ENCODE measurements at regions not wholly inside any gene's neighbourhood (a gene's known extent, or its start where the extent isn't known, plus 50 kb on each side); places are given as distances from the start of the nearest gene placed in this dataset.
"Not testable (repeated sequence)": the region's sequence is repeated elsewhere in the genome, so short reads cannot be mapped to it uniquely, and the experiment has no call there.

GRCh38 chr16:8115814-8116213 lies 474.5 kb downstream of the TMEM114 start:
- Histone ChIP-seq H3K9ac (ENCODE audit: low read depth in 1 of 2, low read length in 2 of 2) (no peak overlapping the region), H3K9me3 (ENCODE audit: control insufficient read depth in 2 of 2, low read length in 2 of 2) (no peaks in the 10 kb centered on the region), H3K4me1 (ENCODE audit: control insufficient read depth in 2 of 2, insufficient read depth in 2 of 2, low read length in 2 of 2) (no peaks in the 10 kb centered on the region), H3K27ac (ENCODE audit: low read depth in 2 of 2, low read length in 2 of 2) (no peak overlapping the region), H3K4me3 (ENCODE audit: low read length in 2 of 2) (no peak overlapping the region), H3K27me3 (ENCODE audit: control insufficient read depth in 2 of 2, insufficient read depth in 2 of 2, low read length in 2 of 2) (no peaks in the 10 kb centered on the region), H3K36me3 (ENCODE audit: control insufficient read depth in 2 of 2, insufficient read depth in 2 of 2, low read length in 2 of 2) (no peaks in the 10 kb centered on the region)

- not testable (repeated sequence) for H3K4me1 ChIP-seq (ENCODE audit: control insufficient read depth in 2 of 2, insufficient read depth in 2 of 2, low read length in 2 of 2); H3K4me3 ChIP-seq (ENCODE audit: low read length in 2 of 2); H3K9ac ChIP-seq (ENCODE audit: low read depth in 1 of 2, low read length in 2 of 2); H3K36me3 ChIP-seq (ENCODE audit: control insufficient read depth in 2 of 2, insufficient read depth in 2 of 2, low read length in 2 of 2); H3K9me3 ChIP-seq (ENCODE audit: control insufficient read depth in 2 of 2, low read length in 2 of 2); H3K27ac ChIP-seq (ENCODE audit: low read depth in 2 of 2, low read length in 2 of 2); H3K27me3 ChIP-seq (ENCODE audit: control insufficient read depth in 2 of 2, insufficient read depth in 2 of 2, low read length in 2 of 2)
These were observed 475.4 kb downstream of the TMEM114 start for GRCh38 chr16:8114941-8115340.

- Histone ChIP-seq H3K4me3 (ENCODE audit: low read length in 2 of 2) (no peak overlapping the region), H3K27ac (ENCODE audit: low read depth in 2 of 2, low read length in 2 of 2) (no peak overlapping the region), H3K36me3 (ENCODE audit: control insufficient read depth in 2 of 2, insufficient read depth in 2 of 2, low read length in 2 of 2) (no peaks in the 10 kb centered on the region), H3K27me3 (ENCODE audit: control insufficient read depth in 2 of 2, insufficient read depth in 2 of 2, low read length in 2 of 2) (no peaks in the 10 kb centered on the region), H3K4me1 (ENCODE audit: control insufficient read depth in 2 of 2, insufficient read depth in 2 of 2, low read length in 2 of 2) (no peaks in the 10 kb centered on the region), H3K9ac (ENCODE audit: low read depth in 1 of 2, low read length in 2 of 2) (no peak overlapping the region), H3K9me3 (ENCODE audit: control insufficient read depth in 2 of 2, low read length in 2 of 2) (no peaks in the 10 kb centered on the region)
These were observed 476.5 kb downstream of the TMEM114 start for GRCh38 chr16:8113843-8114242.

- Histone ChIP-seq H3K27me3 (ENCODE audit: control insufficient read depth in 2 of 2, insufficient read depth in 2 of 2, low read length in 2 of 2) (no peaks in the 10 kb centered on the region), H3K4me1 (ENCODE audit: control insufficient read depth in 2 of 2, insufficient read depth in 2 of 2, low read length in 2 of 2) (no peaks in the 10 kb centered on the region), H3K36me3 (ENCODE audit: control insufficient read depth in 2 of 2, insufficient read depth in 2 of 2, low read length in 2 of 2) (no peaks in the 10 kb centered on the region), H3K9ac (ENCODE audit: low read depth in 1 of 2, low read length in 2 of 2) (no peak overlapping the region), H3K27ac (ENCODE audit: low read depth in 2 of 2, low read length in 2 of 2) (no peak overlapping the region), H3K4me3 (ENCODE audit: low read length in 2 of 2) (no peak overlapping the region), H3K9me3 (ENCODE audit: control insufficient read depth in 2 of 2, low read length in 2 of 2) (no peaks in the 10 kb centered on the region)
These were observed 479.5 kb downstream of the TMEM114 start for GRCh38 chr16:8110572-8111514.

GRCh38 chr16:8109510-8110369 lies 480.6 kb downstream of the TMEM114 start:
- Histone ChIP-seq H3K4me3 (ENCODE audit: low read length in 2 of 2) (no peak overlapping the region), H3K36me3 (ENCODE audit: control insufficient read depth in 2 of 2, insufficient read depth in 2 of 2, low read length in 2 of 2) (no peaks in the 10 kb centered on the region), H3K9ac (ENCODE audit: low read depth in 1 of 2, low read length in 2 of 2) (no peak overlapping the region), H3K27ac (ENCODE audit: low read depth in 2 of 2, low read length in 2 of 2) (no peak overlapping the region), H3K9me3 (ENCODE audit: control insufficient read depth in 2 of 2, low read length in 2 of 2) (no peaks in the 10 kb centered on the region), H3K4me1 (ENCODE audit: control insufficient read depth in 2 of 2, insufficient read depth in 2 of 2, low read length in 2 of 2) (no peaks in the 10 kb centered on the region), H3K27me3 (ENCODE audit: control insufficient read depth in 2 of 2, insufficient read depth in 2 of 2, low read length in 2 of 2) (no peaks in the 10 kb centered on the region)

- H3K4me1 ChIP-seq (ENCODE audit: control insufficient read depth in 2 of 2, insufficient read depth in 2 of 2, low read length in 2 of 2): no peaks in the 10 kb centered on the region
- H3K9ac ChIP-seq (ENCODE audit: low read depth in 1 of 2, low read length in 2 of 2): no peak overlapping the region
- no peaks in the 10 kb centered on the region for H3K36me3 ChIP-seq (ENCODE audit: control insufficient read depth in 2 of 2, insufficient read depth in 2 of 2, low read length in 2 of 2)
- H3K9me3 ChIP-seq (ENCODE audit: control insufficient read depth in 2 of 2, low read length in 2 of 2): no peaks in the 10 kb centered on the region
- H3K4me3 ChIP-seq (ENCODE audit: low read length in 2 of 2): no peak overlapping the region
- H3K27ac ChIP-seq (ENCODE audit: low read depth in 2 of 2, low read length in 2 of 2): no peak overlapping the region
- no peaks in the 10 kb centered on the region for H3K27me3 ChIP-seq (ENCODE audit: control insufficient read depth in 2 of 2, insufficient read depth in 2 of 2, low read length in 2 of 2)
These were observed 481.3 kb downstream of the TMEM114 start for GRCh38 chr16:8108991-8109509.

DNA sequence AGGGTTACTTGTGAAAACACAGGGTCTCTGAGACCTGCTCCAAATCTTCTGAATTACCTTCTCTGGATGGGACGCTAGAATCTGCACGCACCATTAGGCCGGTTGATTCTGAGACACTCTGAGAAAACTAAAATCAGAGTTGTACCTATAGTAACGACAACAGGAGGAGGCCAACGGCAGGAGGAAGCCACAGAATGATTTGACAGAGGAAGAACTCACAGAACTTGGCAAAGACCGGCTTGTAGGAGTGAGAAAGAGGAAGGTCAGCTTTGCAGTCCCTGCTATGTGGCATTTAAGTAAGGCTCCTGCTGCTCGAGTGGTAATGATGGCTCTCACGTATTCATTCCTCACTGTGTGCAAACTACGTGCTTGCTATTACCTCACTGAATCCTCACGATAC lies 483.0 kb downstream of the TMEM114 start:
- H3K36me3 ChIP-seq (ENCODE audit: control insufficient read depth in 2 of 2, insufficient read depth in 2 of 2, low read length in 2 of 2): no peaks in the 10 kb centered on the region
- no peaks in the 10 kb centered on the region for H3K4me1 ChIP-seq (ENCODE audit: control insufficient read depth in 2 of 2, insufficient read depth in 2 of 2, low read length in 2 of 2)
- H3K9ac ChIP-seq (ENCODE audit: low read depth in 1 of 2, low read length in 2 of 2): no peak overlapping the region
- H3K4me3 ChIP-seq (ENCODE audit: low read length in 2 of 2): no peak overlapping the region
- no peaks in the 10 kb centered on the region for H3K9me3 ChIP-seq (ENCODE audit: control insufficient read depth in 2 of 2, low read length in 2 of 2)
- no peaks in the 10 kb centered on the region for H3K27me3 ChIP-seq (ENCODE audit: control insufficient read depth in 2 of 2, insufficient read depth in 2 of 2, low read length in 2 of 2)
- no peak overlapping the region for H3K27ac ChIP-seq (ENCODE audit: low read depth in 2 of 2, low read length in 2 of 2)

GRCh38 chr16:8103649-8104289 lies 486.5 kb downstream of the TMEM114 start:
- no peaks in the 10 kb centered on the region for H3K27me3 ChIP-seq (ENCODE audit: control insufficient read depth in 2 of 2, insufficient read depth in 2 of 2, low read length in 2 of 2)
- H3K27ac ChIP-seq (ENCODE audit: low read depth in 2 of 2, low read length in 2 of 2): no peak overlapping the region
- H3K36me3 ChIP-seq (ENCODE audit: control insufficient read depth in 2 of 2, insufficient read depth in 2 of 2, low read length in 2 of 2): no peaks in the 10 kb centered on the region
- H3K9ac ChIP-seq (ENCODE audit: low read depth in 1 of 2, low read length in 2 of 2): no peak overlapping the region
- no peaks in the 10 kb centered on the region for H3K9me3 ChIP-seq (ENCODE audit: control insufficient read depth in 2 of 2, low read length in 2 of 2)
- H3K4me1 ChIP-seq (ENCODE audit: control insufficient read depth in 2 of 2, insufficient read depth in 2 of 2, low read length in 2 of 2): no peaks in the 10 kb centered on the region
- no peak overlapping the region for H3K4me3 ChIP-seq (ENCODE audit: low read length in 2 of 2)

GRCh38 chr16:8099586-8099985 lies 490.7 kb downstream of the TMEM114 start:
- Histone ChIP-seq H3K9me3 (ENCODE audit: control insufficient read depth in 2 of 2, low read length in 2 of 2) (no peaks in the 10 kb centered on the region), H3K36me3 (ENCODE audit: control insufficient read depth in 2 of 2, insufficient read depth in 2 of 2, low read length in 2 of 2) (no peaks in the 10 kb centered on the region), H3K9ac (ENCODE audit: low read depth in 1 of 2, low read length in 2 of 2) (no peak overlapping the region), H3K27ac (ENCODE audit: low read depth in 2 of 2, low read length in 2 of 2) (no peak overlapping the region), H3K27me3 (ENCODE audit: control insufficient read depth in 2 of 2, insufficient read depth in 2 of 2, low read length in 2 of 2) (no peaks in the 10 kb centered on the region), H3K4me3 (ENCODE audit: low read length in 2 of 2) (no peak overlapping the region), H3K4me1 (ENCODE audit: control insufficient read depth in 2 of 2, insufficient read depth in 2 of 2, low read length in 2 of 2) (no peaks in the 10 kb centered on the region)
